ENCODE measurements at regions not wholly inside any gene's neighbourhood (a gene's known extent, or its start where the extent isn't known, plus 50 kb on each side); places are given as distances from the start of the nearest gene placed in this dataset.

DNA sequence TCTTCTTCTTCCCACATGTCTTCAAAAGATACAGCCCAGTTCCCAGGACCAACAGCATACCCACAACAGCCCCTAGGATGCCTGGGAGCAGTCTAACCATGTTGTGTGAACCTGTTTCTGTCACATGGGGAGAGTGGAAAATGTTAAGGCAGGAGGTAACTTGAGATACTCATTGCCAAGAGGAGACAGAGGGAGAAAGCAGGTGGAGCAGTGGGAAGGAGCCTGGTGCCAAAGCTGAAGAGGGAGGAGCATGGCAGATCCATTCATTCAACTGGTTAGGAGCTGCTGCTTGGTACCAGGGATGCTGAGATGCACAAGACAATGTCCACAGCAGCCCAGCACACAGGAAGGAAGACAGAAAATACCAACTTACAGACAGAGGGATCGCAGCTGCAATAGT is 149.8 kb upstream of the ETV3 start:
- TF ChIP-seq, protein P1, sequence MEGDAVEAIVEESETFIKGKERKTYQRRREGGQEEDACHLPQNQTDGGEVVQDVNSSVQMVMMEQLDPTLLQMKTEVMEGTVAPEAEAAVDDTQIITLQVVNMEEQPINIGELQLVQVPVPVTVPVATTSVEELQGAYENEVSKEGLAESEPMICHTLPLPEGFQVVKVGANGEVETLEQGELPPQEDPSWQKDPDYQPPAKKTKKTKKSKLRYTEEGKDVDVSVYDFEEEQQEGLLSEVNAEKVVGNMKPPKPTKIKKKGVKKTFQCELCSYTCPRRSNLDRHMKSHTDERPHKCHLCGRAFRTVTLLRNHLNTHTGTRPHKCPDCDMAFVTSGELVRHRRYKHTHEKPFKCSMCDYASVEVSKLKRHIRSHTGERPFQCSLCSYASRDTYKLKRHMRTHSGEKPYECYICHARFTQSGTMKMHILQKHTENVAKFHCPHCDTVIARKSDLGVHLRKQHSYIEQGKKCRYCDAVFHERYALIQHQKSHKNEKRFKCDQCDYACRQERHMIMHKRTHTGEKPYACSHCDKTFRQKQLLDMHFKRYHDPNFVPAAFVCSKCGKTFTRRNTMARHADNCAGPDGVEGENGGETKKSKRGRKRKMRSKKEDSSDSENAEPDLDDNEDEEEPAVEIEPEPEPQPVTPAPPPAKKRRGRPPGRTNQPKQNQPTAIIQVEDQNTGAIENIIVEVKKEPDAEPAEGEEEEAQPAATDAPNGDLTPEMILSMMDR (IDR thresholded peaks at IDR 0.05): no peak
- TF ChIP-seq POLR2A (IDR thresholded peaks at IDR 0.05): no peak

Measured in tibial nerve (tissue), 3 donors.